Astrocyte (in vitro differentiated cells and primary cell): ENCODE measurements at regions not wholly inside any gene's neighbourhood (a gene's known extent, or its start where the extent isn't known, plus 50 kb on each side); places are given as distances from the start of the nearest gene placed in this dataset.

Source experiments
- CTCF ChIP-seq: IDR thresholded peaks from 2 replicates; pipeline ENCODE4 v1.5.1; 2011; ENCODE audit warnings: low read depth, mild to moderate bottlenecking, inconsistent platforms, low read length, moderate library complexity; ENCODE audit not compliant: insufficient read depth
- EZH2 ChIP-seq: IDR thresholded peaks from 2 replicates; pipeline ENCODE4 v1.6.1; 2012; ENCODE audit warnings: mild to moderate bottlenecking, low read length, inconsistent platforms; ENCODE audit not compliant: insufficient read depth

- TF ChIP-seq CTCF, result no peak
- TF ChIP-seq EZH2, result no peak
Observed at GRCh38 chr4:19462117-19462516, 789.6 kb upstream of the SLIT2 start.
